GM19463 (cell line): ENCODE measurements at regions not wholly inside any gene's neighbourhood (a gene's known extent, or its start where the extent isn't known, plus 50 kb on each side); places are given as distances from the start of the nearest gene placed in this dataset.
"Not testable (repeated sequence)": the region's sequence is repeated elsewhere in the genome, so short reads cannot be mapped to it uniquely, and the experiment has no call there.

Source experiments
- ATAC-seq: cut with Tn5 transposase; IDR thresholded peaks from one replicate; pipeline ENCODE4 v1.9.1; 2021; ENCODE audit warnings: mild to moderate bottlenecking, moderate library complexity; ENCODE audit not compliant: unreplicated experiment

DNA sequence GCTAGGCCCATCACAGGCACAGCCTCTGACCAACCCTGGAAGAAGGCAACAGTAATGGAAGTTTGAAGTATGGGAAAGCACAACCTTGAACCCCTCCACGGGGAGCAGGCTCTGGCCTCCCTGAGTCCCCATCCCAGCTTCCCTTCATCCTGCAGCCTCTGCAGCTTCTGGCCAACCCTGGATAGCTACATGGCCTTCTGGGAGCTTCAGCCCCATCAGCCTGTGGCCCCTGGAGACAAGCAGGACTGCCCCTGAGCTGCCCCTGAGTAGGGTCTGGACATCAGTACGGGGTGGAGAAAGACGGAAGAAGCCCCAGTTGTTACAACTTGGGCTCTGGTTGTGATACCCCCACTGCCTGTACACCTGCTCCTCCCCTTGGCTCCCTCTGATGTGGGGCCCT is 113.8 kb upstream of the CD82 start:
- no peak for ATAC-seq

GRCh38 chr11:44452827-44453572 is 112.5 kb upstream of the CD82 start:
- no peak for ATAC-seq

- no peak for ATAC-seq
These were observed 111.6 kb upstream of the CD82 start for GRCh38 chr11:44453871-44454270.

DNA sequence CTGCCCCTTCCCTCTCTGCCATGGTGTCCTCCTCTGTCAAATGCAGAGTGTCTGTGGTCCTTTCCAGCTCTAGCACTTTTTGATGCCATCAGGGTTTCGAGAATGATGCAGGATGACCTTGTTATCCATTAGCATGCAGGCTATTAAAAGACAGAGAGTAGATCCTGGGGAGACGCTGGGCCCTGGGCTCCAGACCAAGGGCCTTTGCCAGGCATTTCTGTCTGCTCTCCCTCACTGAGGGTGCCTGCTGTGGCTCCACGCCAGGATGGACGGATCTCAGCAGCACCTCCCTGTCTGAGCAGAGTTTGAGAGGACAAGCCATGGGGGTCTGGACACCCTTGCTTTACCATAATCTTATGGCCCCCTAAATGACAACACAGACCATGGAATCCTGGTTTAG is 110.8 kb upstream of the CD82 start:
- ATAC-seq = no peak

DNA sequence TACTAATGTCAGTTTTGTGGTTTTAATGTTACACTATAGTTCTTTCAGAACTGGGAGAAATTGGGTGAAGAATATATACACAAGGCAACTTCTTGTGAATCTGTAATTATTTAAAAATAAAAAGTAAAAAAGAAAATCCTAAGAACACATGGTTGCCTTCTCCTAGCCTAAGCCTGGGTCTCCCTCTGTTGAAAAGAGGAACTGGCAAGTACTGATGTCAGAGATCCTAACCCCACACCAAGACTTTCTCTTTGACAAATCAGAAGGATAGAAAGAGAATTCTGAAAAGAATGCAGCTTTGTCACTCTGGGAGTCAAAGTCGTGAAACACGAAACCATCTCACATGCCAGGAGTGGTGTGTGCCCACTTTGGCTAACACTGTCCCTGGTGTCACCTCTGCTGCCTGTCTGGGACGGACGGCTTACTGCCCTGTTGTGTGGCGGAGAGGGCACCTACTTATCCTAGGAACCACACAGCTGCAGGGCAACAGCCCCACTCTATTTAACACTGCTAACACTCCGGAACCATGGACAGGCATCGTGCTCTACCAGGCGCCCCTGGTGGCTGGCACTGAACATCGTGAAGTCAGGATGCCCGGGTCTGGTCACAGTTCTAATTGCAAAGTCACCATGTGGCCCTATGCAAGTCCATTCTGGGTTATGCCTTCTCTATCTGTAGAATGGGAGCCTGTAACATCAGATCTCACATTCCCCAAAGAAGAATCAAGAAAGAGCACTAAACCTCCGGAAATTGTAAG is 108.7 kb upstream of the CD82 start:
- no peak for ATAC-seq

DNA sequence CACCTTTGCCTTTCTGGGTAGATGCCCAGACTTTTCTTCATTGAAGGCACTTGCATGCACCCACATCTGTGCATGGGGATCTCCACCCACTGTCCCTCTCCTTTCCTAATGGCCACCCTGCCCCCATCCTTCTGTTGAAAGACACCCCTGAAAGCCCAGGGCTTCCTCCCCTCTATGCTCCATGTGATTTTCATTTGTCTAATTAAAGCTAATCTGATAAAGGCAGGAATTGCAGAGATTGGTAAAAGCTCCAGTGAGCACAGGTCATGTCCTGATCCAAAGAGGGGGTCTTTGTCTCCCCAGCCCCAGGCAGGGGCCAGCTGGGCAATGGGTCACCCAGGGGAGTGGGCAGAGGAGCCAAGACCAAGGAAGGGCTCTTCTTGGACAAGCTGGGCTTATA is 107.6 kb upstream of the CD82 start:
- ATAC-seq = no peak

GRCh38 chr11:44463751-44464150 is 101.7 kb upstream of the CD82 start:
- no peak for ATAC-seq

DNA sequence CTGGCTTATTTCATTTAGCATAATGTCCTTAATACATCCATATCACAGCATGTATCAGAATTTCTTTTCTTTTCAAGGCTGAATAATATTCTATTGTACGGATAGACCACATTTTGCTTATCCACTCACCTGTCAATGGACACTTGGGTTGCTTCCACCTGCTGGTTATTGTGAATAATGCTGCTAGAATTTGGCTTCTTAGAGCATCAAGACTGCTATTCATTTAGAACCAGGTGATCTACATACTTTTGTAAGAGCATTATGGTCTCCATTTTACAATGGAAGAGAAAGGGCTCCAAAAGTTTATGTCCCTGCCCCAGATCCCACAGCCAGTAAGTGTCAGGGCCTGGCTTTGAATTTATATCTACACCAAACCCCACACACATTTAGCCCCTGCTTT is 100.7 kb upstream of the CD82 start:
- ATAC-seq = no peak

DNA sequence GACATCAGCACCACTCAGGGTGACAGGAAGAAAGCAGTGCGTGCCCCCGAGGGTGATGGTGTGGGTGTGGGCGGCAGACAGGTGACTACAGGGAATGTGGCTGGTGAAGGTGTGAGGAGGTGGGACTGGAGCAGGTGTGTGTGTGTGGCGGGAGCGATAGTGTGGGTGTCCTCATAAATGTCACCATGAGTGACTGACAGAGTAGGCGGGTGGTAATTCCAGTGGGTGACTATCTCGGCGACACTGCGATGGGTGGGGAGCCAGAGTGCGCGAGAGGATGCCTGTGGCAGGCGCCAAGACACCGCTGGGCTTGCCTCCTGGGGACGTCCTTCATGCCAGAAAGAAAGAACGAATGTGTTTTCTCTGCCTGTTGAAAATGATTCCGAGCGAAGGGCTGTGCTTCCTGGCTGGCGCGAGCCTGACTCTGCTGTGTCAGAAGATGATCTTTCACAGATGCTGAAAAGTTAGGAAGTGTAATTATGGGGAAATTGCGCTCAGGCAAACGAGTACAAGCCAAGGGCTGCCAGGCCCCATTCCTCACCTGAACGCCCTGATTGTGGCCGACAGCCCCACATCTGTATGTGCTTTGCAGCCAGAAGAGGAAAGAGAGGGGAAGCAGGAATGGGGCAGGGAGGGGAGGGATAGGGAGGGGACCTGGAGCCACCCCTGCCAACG is 98.8 kb upstream of the CD82 start:
- ATAC-seq = no peak

DNA sequence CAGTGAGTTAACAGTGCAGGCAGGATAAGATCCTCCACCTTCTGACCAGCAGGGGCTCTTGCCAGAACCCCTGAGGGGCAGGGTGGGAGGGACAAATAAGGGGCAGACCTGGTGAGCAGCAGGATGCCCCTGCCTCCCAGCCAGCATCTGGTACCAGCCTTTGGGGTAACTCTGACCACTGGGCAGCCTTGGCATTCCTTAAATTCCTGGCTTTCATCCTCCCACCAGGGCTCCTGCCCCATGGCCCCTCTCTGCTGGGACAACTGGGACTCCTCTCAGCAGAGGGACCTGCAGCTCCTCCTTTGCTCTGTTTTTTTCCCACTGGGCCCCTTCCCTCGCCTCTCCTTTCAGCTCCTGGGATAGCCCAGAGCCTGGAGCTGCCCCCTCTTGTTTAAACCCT is 98.0 kb upstream of the CD82 start:
- ATAC-seq = no peak

GRCh38 chr11:44467931-44468330 is 97.5 kb upstream of the CD82 start:
- no peak for ATAC-seq

- no peak for ATAC-seq
These were observed 97.0 kb upstream of the CD82 start for GRCh38 chr11:44468345-44468988.

- ATAC-seq = no peak
These were observed 96.1 kb upstream of the CD82 start for GRCh38 chr11:44469412-44469811.

GRCh38 chr11:44470854-44471253 is 94.6 kb upstream of the CD82 start:
- no peak for ATAC-seq

DNA sequence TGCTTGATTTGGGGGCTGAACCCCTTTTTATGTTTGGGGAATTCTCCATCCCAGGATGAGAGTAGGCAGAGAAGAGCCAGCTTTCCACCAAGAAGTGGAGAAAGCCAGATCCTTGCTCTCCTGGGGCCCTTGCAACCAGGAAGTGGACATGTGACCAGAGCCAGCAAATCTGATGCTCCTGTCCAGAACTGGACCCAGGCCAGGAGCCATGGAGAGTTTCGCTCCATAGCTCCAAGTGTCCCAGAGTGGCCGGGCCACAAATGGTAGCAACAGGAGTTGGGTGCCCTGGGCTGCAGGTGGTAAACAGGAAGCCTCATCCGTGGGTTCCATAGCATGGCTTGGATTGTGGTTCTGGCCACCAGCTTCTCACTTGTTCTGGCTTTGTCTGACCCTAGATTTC is 93.9 kb upstream of the CD82 start:
- ATAC-seq = no peak

DNA sequence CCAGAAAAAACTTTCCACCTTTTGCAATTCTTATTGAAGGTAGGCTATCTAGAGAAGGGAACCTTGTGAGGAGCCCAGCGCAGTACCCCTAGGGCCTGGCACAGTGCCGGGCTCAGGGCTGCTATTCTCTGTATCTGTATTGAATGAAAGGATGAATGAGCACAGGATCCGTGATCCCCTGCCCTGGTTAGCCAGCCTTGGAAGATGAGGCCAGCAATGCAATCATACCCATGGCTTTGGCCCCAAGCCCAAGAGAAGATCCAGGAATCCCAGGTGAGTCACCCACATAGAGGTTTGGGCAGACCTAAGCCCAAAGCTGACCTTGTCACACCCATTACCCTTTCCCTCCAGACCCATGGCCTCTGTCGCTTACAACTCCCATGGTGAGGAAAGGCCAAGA is 92.5 kb upstream of the CD82 start:
- no peak for ATAC-seq

GRCh38 chr11:44474702-44475101 is 90.8 kb upstream of the CD82 start:
- ATAC-seq = no peak

- no peak for ATAC-seq
These were observed 90.3 kb upstream of the CD82 start for GRCh38 chr11:44475114-44475686.

GRCh38 chr11:44482338-44482737 is 83.1 kb upstream of the CD82 start:
- not testable (repeated sequence) for ATAC-seq

DNA sequence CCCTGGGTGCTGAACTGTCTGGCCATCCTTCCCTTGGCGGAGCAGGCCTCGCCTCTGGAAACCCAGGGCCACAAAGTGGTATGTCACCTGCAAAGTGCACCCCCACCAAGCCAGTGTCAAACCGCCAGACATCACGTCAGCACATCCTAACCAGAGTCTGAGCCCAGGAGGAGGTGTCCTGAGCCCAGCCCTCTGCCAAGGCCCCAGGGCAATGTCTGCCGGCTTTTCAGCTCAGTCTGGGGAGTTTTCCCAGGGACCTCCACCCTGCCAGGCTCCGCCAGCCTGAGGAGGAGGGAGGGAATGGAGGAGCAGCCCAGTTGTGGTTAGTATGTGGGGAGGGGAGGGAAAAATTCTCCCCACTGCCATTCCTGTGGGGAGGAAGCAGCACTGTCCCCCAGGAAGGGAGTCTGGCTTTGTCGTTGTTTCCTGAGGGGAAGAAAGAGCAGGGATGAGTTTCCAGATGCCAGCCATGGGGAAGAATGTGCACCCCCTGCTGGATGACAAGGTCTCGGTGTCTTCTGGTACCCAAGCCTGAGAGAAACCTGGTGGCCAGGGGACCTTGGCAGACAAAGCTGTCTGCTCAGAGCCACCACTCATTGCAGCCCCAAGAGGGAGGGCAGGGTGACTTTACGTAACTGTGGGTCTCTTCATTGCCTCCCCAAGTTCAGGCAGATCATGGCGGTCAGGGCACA is 81.4 kb upstream of the CD82 start:
- ATAC-seq = no peak
